Upper lobe of right lung (tissue), 1 donor: ENCODE measurements at regions not wholly inside any gene's neighbourhood (a gene's known extent, or its start where the extent isn't known, plus 50 kb on each side); places are given as distances from the start of the nearest gene placed in this dataset.
"Not testable (repeated sequence)": the region's sequence is repeated elsewhere in the genome, so short reads cannot be mapped to it uniquely, and the experiment has no call there.

Source experiments
- ATAC-seq: fragments of 200-7000 bp; cut with Tn5 transposase; one replicate; pipeline ENCODE4 v1.9.1; 2020; ENCODE audit warnings: mild to moderate bottlenecking, moderate library complexity
- DNase-seq: peaks from one replicate; pipeline ENCODE4 v3.0.0-alpha.2; 2020
- H3K27ac ChIP-seq: fragments of 200-600 bp; one replicate; pipeline ENCODE4 v1.8.0; 2022
- H3K27me3 ChIP-seq: fragments of 200-600 bp; one replicate; pipeline ENCODE4 v1.8.0; 2022; ENCODE audit warnings: mild to moderate bottlenecking
- H3K36me3 ChIP-seq: fragments of 200-600 bp; one replicate; pipeline ENCODE4 v1.8.0; 2022
- H3K4me1 ChIP-seq: fragments of 200-600 bp; one replicate; pipeline ENCODE4 v1.8.0; 2022
- H3K4me3 ChIP-seq: fragments of 200-600 bp; one replicate; pipeline ENCODE4 v1.8.0; 2022; ENCODE audit warnings: mild to moderate bottlenecking
- H3K9me3 ChIP-seq: fragments of 200-600 bp; one replicate; pipeline ENCODE4 v1.8.0; 2022
- intact Hi-C: fragments of 100-400 bp; cut with DNase I; formaldehyde crosslinking; loops from one replicate; pipeline ENCODE4 v1.11.0; 2022
- TF ChIP-seq, protein P1 (sequence below): fragments of 200-600 bp; IDR thresholded peaks from one replicate; pipeline ENCODE4 v1.8.0; 2022; ENCODE audit warnings: antibody characterized with exemption
- donor health status: DM: no; HTN: yes; CAD: no; lungs with severe emphysema.

DNA sequence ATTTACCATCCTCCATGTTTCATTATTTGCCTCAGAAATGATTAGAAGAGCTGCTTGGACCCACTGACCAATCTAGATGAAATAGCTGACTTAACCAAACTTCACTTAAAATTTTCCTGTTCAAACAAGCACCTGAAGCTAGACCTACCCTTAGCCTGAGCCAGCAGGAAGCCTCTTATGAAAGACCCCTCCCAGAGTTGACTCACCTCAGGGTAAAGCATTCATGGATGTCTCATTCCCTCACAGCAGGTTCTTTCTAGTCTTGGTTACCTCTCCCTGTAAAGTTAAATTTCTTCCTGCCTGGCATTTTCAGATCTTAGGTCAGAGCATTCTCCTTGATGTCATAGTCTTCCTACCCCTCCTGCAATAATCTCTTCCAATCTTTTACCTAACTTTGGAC is 1209.8 kb downstream of the FLRT2 start:
- Histone ChIP-seq H3K9me3 (no peaks in the 10 kb centered on the region), H3K4me3 (no peak overlapping the region), H3K27me3 (no peaks in the 10 kb centered on the region), H3K36me3 (no peaks in the 10 kb centered on the region), H3K4me1 (no peaks in the 10 kb centered on the region), H3K27ac (no peak overlapping the region)
- TF ChIP-seq, protein P1, sequence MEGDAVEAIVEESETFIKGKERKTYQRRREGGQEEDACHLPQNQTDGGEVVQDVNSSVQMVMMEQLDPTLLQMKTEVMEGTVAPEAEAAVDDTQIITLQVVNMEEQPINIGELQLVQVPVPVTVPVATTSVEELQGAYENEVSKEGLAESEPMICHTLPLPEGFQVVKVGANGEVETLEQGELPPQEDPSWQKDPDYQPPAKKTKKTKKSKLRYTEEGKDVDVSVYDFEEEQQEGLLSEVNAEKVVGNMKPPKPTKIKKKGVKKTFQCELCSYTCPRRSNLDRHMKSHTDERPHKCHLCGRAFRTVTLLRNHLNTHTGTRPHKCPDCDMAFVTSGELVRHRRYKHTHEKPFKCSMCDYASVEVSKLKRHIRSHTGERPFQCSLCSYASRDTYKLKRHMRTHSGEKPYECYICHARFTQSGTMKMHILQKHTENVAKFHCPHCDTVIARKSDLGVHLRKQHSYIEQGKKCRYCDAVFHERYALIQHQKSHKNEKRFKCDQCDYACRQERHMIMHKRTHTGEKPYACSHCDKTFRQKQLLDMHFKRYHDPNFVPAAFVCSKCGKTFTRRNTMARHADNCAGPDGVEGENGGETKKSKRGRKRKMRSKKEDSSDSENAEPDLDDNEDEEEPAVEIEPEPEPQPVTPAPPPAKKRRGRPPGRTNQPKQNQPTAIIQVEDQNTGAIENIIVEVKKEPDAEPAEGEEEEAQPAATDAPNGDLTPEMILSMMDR, result no peak
- ATAC-seq (no peak), DNase-seq (no peak)
- intact Hi-C loops, result no loop called here

- H3K27me3 ChIP-seq, H3K9me3 ChIP-seq, intact Hi-C loops, H3K4me3 ChIP-seq, H3K4me1 ChIP-seq, H3K27ac ChIP-seq, DNase-seq, ATAC-seq, H3K36me3 ChIP-seq: not testable (repeated sequence)
These were observed 1201.5 kb downstream of the FLRT2 start for GRCh38 chr14:86731427-86731826.

DNA sequence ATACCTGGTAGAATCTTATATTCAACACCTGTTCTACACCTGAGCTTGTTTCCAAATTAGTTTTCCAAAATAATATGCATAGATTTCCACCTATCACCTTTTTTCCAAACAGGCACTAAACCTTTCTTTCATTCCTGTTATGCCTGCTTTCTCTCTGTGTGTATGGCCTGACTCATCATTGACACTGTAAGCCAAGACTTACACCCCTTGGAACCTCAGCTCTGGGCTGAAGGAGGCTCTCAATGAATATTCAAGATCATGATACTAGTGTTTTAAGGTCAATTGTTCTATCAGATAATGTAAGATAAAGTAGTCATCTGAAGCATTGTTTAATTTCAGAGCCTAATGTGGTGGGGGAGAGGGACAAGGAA is 1193.3 kb downstream of the FLRT2 start:
- H3K9me3 ChIP-seq, result no peaks in the 10 kb centered on the region
- intact Hi-C loops, result no loop called here
- no peaks in the 10 kb centered on the region for H3K36me3 ChIP-seq
- ATAC-seq (no peak), DNase-seq (no peak)
- H3K27ac ChIP-seq, result no peak overlapping the region
- H3K4me3 ChIP-seq, result no peak overlapping the region
- no peaks in the 10 kb centered on the region for H3K4me1 ChIP-seq
- TF ChIP-seq, protein P1, result no peak
- no peaks in the 10 kb centered on the region for H3K27me3 ChIP-seq

- no peak overlapping the region for H3K27ac ChIP-seq
- intact Hi-C loops, result no loop called here
- TF ChIP-seq, protein P1, result no peak
- ATAC-seq, result no peak
- H3K9me3 ChIP-seq, result no peaks in the 10 kb centered on the region
- no peak for DNase-seq
- H3K36me3 ChIP-seq, result no peaks in the 10 kb centered on the region
- no peaks in the 10 kb centered on the region for H3K27me3 ChIP-seq
- H3K4me3 ChIP-seq, result no peak overlapping the region
- no peaks in the 10 kb centered on the region for H3K4me1 ChIP-seq
These were observed 1192.8 kb downstream of the FLRT2 start for GRCh38 chr14:86722612-86723253.

- Histone ChIP-seq H3K4me3 (no peak overlapping the region), H3K36me3 (no peaks in the 10 kb centered on the region), H3K4me1 (no peaks in the 10 kb centered on the region), H3K9me3 (no peaks in the 10 kb centered on the region), H3K27ac (no peak overlapping the region), H3K27me3 (no peaks in the 10 kb centered on the region)
- TF ChIP-seq, protein P1, result no peak
- no peak for DNase-seq
- ATAC-seq, result no peak
- intact Hi-C loops, result no loop called here
These were observed 1184.6 kb downstream of the FLRT2 start for GRCh38 chr14:86714575-86714974.

- no peaks in the 10 kb centered on the region for H3K4me1 ChIP-seq
- no peaks in the 10 kb centered on the region for H3K27me3 ChIP-seq
- ATAC-seq (no peak), DNase-seq (no peak)
- H3K27ac ChIP-seq, result no peak overlapping the region
- intact Hi-C loops, result no loop called here
- TF ChIP-seq, protein P1, result no peak
- H3K4me3 ChIP-seq, result no peak overlapping the region
- no peaks in the 10 kb centered on the region for H3K9me3 ChIP-seq
- no peaks in the 10 kb centered on the region for H3K36me3 ChIP-seq
These were observed 1184.2 kb downstream of the FLRT2 start for GRCh38 chr14:86714153-86714552.
